Adrenal gland (tissue), 9 donors: ENCODE measurements at regions not wholly inside any gene's neighbourhood (a gene's known extent, or its start where the extent isn't known, plus 50 kb on each side); places are given as distances from the start of the nearest gene placed in this dataset.

Source experiments
- DNase-seq, 7 donors: peaks; one replicate each; pipeline ENCODE4 v3.0.0-alpha.2; 2019 to 2020
- H3K27ac ChIP-seq, 5 donors: fragments of 200-600 bp; sonication (generic) in 4 of 5; 1 replicate in 3 of 5; 2 replicates in 2 of 5; pipeline versions ENCODE4 v1.5.1 to v1.8.0; 2016 to 2020; ENCODE audit warnings: mild to moderate bottlenecking in 1 of 5
- H3K27me3 ChIP-seq: fragments of 200-600 bp; 2 replicates; pipeline ENCODE4 v1.8.0; 2021
- H3K36me3 ChIP-seq, 2 donors: fragments of 200-600 bp; replicated peaks in 1 of 2; 1 replicate in 1 of 2; 2 replicates in 1 of 2; pipeline versions ENCODE4 v1.5.1 to v1.8.0; 2018 to 2022
- H3K4me1 ChIP-seq, 2 donors: fragments of 200-600 bp; replicated peaks in 1 of 2; 1 replicate in 1 of 2; 2 replicates in 1 of 2; pipeline versions ENCODE4 v1.5.1 to v1.8.0; 2018 to 2021
- H3K4me3 ChIP-seq, 4 donors: fragments of 200-600 bp; sonication (generic) in 3 of 4; one replicate each; pipeline ENCODE4 v1.5.1; 2016 to 2018
- H3K9me3 ChIP-seq, 3 donors: fragments of 200-600 bp; sonication (generic) in 1 of 3; replicated peaks in 1 of 3; 1 replicate in 2 of 3; 2 replicates in 1 of 3; pipeline versions ENCODE4 v1.5.1 to v1.8.0; 2016 to 2021
- POLR2A ChIP-seq, 2 donors: fragments of 450-650 bp; IDR thresholded peaks; one replicate each; pipeline ENCODE4 v1.6.1; 2017; ENCODE audit warnings: antibody characterized with exemption in 2 of 2, mild to moderate bottlenecking in 2 of 2, moderate library complexity in 1 of 2
- WGBS, 4 donors: extraction: QIAGEN DNeasy Blood & Tissue Kit in 2 of 4; methylation state at CpG; one replicate each; pipeline versions ENCODE4 v1.1.5 to v1.1.7; 2013 to 2017; 5-methylcytosine and 5-hydroxymethylcytosine counted together
- intact Hi-C, 2 donors: fragments of 100-400 bp; cut with DNase I; formaldehyde crosslinking; loops; one replicate each; pipeline versions ENCODE4 v1.14.1 to v1.15.0; 2022 to 2023
- TF ChIP-seq, protein P1 (sequence below), 6 experiments: fragments of 450-650 bp in 4 of 6; fragments of 200-600 bp in 2 of 6; sonication (generic) in 1 of 6; IDR thresholded peaks; 1 replicate in 5 of 6; 2 replicates in 1 of 6; pipeline versions ENCODE4 v1.5.1 to v1.8.0; 2016 to 2021; ENCODE audit warnings: antibody characterized with exemption in 6 of 6, mild to moderate bottlenecking in 2 of 6, moderate library complexity in 1 of 6
- donor health status: healthy with polysubstance abuse.
- donor health status: Bipolar disorder and iron deficiency.
- donor health status: DM: yes; HTN: yes; CAD: no.
- donor health status: DM: no; HTN: no; CAD: no.
- donor health status: DM: no; HTN: no; CAD: no.

DNA sequence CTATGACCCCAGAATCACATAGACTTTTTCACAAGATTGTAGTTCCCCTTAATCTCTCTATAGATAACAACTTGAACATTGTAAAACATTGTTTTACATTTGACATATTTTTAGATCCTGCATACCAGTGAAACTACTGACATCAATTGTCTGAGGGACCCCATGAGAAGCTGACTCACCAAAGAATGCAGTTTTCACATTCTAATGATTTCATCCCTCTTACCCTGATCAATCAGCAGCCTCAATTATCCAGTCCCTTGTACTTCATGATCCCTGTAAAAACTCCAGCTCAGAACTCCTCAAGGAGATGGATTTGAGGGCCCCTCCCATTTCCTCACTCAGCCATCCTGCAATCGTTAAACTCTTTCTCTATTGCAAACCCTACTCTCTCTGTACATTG, 411.0 kb upstream of the NDST3 start:
- 25 to 55% (median 40%) methylated on average over 1 of the region's 1 CpG for WGBS, 4 donors
- peaks cover 0 to 4% (median 0%) of the 10 kb centered on the region in 3 donors for H3K9me3 ChIP-seq
- H3K27me3 ChIP-seq, result no peaks in the 10 kb centered on the region
- H3K36me3 ChIP-seq, result no peaks in the 10 kb centered on the region
- no peak for TF ChIP-seq POLR2A (IDR thresholded peaks at IDR 0.05)
- TF ChIP-seq, protein P1, sequence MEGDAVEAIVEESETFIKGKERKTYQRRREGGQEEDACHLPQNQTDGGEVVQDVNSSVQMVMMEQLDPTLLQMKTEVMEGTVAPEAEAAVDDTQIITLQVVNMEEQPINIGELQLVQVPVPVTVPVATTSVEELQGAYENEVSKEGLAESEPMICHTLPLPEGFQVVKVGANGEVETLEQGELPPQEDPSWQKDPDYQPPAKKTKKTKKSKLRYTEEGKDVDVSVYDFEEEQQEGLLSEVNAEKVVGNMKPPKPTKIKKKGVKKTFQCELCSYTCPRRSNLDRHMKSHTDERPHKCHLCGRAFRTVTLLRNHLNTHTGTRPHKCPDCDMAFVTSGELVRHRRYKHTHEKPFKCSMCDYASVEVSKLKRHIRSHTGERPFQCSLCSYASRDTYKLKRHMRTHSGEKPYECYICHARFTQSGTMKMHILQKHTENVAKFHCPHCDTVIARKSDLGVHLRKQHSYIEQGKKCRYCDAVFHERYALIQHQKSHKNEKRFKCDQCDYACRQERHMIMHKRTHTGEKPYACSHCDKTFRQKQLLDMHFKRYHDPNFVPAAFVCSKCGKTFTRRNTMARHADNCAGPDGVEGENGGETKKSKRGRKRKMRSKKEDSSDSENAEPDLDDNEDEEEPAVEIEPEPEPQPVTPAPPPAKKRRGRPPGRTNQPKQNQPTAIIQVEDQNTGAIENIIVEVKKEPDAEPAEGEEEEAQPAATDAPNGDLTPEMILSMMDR (IDR thresholded peaks at IDR 0.05), result no peak
- no peak overlapping the region for H3K27ac ChIP-seq
- H3K4me3 ChIP-seq, result no peak overlapping the region
- intact Hi-C loops, result no loop called here
- no peaks in the 10 kb centered on the region for H3K4me1 ChIP-seq
- no peak for DNase-seq

DNA sequence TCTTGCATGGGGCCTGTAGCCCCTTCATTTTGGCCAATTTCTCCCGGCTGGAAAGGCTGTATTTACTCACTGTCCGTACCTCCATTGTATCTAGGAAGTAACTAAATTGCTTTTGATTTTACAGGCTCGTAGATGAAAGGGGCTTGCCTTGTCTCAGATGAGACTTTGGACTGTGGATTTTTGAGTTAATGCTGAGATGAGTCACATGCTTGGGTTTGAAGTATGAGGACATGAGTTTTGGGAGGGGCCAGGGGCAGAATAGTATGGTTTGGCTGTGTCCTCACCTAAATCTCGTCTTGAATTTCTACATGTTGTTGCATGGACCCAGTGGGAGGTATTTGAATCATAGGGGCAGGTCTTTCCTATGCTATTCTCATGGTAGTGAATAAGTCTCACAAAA, 407.6 kb upstream of the NDST3 start:
- no peak overlapping the region for H3K27ac ChIP-seq
- 69 to 82% (median 76%) methylated on average over 4 of the region's 4 CpGs for WGBS, 4 donors
- H3K4me3 ChIP-seq, result no peak overlapping the region
- intact Hi-C loops, result no loop called here
- no peaks in the 10 kb centered on the region for H3K27me3 ChIP-seq
- no peak for DNase-seq
- H3K9me3 ChIP-seq, result no peaks in the 10 kb centered on the region
- TF ChIP-seq POLR2A (IDR thresholded peaks at IDR 0.05), result no peak
- TF ChIP-seq, protein P1 (IDR thresholded peaks at IDR 0.05), result no peak
- no peaks in the 10 kb centered on the region for H3K36me3 ChIP-seq
- H3K4me1 ChIP-seq, result no peaks in the 10 kb centered on the region

DNA sequence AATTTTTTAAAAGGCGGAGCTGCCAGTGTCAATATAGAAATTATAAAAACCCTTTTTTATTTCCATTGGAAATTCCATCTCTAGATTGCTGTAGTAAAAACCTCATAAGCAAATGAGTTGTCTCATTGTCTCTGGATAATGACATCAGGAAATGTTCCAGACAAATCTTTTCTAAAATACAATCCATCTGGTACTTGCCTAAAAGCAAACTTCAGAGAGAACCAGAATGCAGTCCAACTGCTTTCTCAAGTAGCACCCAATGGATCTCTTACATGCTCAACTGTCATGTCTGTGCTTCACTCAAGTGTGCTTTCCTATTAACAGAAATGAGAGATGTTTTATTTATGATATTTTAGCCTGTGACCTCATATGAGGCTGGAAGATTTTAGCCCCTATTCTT, 399.6 kb upstream of the NDST3 start:
- no peaks in the 10 kb centered on the region for H3K36me3 ChIP-seq
- DNase-seq, result no peak
- 53 to 82% (median 70%) methylated on average over 1 of the region's 1 CpG for WGBS, 4 donors
- no peak overlapping the region for H3K4me3 ChIP-seq
- TF ChIP-seq, protein P1 (IDR thresholded peaks at IDR 0.05), result no peak
- TF ChIP-seq POLR2A (IDR thresholded peaks at IDR 0.05), result no peak
- no peaks in the 10 kb centered on the region for H3K27me3 ChIP-seq
- intact Hi-C loops, result no loop called here
- H3K9me3 ChIP-seq, result no peaks in the 10 kb centered on the region
- H3K27ac ChIP-seq, result no peak overlapping the region
- H3K4me1 ChIP-seq, result no peaks in the 10 kb centered on the region

DNA sequence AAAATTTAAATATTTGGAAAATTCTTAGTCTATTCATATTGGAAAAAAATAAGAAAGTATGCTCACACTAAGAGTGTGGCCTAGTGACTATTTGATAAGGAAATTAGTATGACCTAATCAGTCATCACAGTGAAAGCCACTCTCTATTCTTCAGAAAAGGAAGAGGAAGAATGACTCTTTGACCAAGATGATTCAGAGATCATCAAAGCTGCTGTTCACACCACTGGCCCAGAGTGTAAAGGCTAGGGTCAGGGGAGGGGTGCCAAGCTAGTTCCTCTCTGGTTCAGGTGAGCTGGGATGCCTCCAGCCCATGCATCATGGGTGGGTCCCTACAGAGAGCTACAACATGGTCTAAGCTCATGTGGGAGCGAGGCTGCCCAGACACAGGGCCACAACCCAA, 396.9 kb upstream of the NDST3 start:
- 55 to 89% (median 80%) methylated on average over 1 of the region's 1 CpG; no CpG with 5 or more reads in 1 of the 4 donors for WGBS, 4 donors
- TF ChIP-seq, protein P1 (IDR thresholded peaks at IDR 0.05), result no peak
- TF ChIP-seq POLR2A (IDR thresholded peaks at IDR 0.05), result no peak

More for the DNA sequence above, 396.9 kb upstream of the NDST3 start:
- H3K36me3 ChIP-seq, result no peaks in the 10 kb centered on the region
- no peak overlapping the region for H3K27ac ChIP-seq
- no peaks in the 10 kb centered on the region for H3K27me3 ChIP-seq
- no peaks in the 10 kb centered on the region for H3K4me1 ChIP-seq
- no peak for DNase-seq
- H3K4me3 ChIP-seq, result no peak overlapping the region
- H3K9me3 ChIP-seq, result no peaks in the 10 kb centered on the region
- intact Hi-C loops, result no loop called here
